Vagina (tissue), 2 donors: ENCODE measurements at regions not wholly inside any gene's neighbourhood (a gene's known extent, or its start where the extent isn't known, plus 50 kb on each side); places are given as distances from the start of the nearest gene placed in this dataset.
"Not testable (repeated sequence)": the region's sequence is repeated elsewhere in the genome, so short reads cannot be mapped to it uniquely, and the experiment has no call there.

Source experiments
- CTCF ChIP-seq, 3 experiments: fragments of 450-650 bp in 2 of 3; fragments of 200-600 bp in 1 of 3; sonication (generic) in 1 of 3; IDR thresholded peaks; one replicate each; pipeline ENCODE4 v1.5.1; 2017 to 2019; ENCODE audit warnings: antibody characterized with exemption in 3 of 3, mild to moderate bottlenecking in 2 of 3, moderate library complexity in 2 of 3
- POLR2A ChIP-seq, 2 donors: fragments of 450-650 bp; IDR thresholded peaks; one replicate each; pipeline ENCODE4 v1.6.1; 2017; ENCODE audit warnings: antibody characterized with exemption in 2 of 2, mild to moderate bottlenecking in 2 of 2, moderate library complexity in 2 of 2

- TF ChIP-seq POLR2A, CTCF (IDR thresholded peaks at IDR 0.05): not testable (repeated sequence)
Measured at GRCh38 chr5:158193395-158193794, 334.4 kb upstream of the CLINT1 start.
